ENCODE measurements at regions not wholly inside any gene's neighbourhood (a gene's known extent, or its start where the extent isn't known, plus 50 kb on each side); places are given as distances from the start of the nearest gene placed in this dataset.

DNA sequence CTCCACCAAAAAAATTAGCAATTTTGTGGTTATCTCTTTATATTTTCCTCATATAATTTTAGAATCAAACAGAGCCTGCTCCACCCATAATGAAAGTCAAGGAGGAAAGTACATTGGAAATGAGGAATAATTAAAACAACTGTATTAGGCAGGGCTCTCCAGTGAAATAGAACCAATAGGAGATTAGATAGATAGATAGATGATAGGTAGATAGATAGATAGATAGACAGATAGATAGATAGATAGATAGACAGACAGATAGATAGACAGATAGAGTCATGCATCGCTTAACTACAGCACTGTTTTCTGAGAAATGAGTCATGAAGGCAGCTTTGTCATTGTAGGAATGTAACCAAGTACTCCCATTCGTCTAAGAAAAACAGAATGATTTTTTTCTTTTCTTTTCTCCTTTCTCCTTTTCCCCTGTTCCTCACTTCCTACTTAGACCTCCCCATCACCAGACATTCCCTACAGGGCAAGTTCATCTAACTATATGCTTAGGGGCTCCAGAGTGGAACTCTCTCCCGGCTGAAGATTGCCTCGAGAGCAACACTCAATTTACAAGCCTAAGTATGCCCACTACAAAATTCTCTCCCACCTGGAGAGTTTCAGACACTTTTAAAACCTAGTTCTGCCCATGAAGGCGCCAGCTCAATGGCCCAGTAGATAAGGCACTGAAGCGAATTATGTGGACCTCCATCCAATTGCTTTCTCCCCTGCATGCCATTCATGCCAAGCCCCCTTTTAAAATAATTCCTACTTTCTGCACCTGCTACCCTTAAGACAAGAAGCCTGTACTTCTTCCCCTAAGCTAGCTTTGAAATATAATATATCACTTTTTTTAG is 53.3 kb upstream of the LIPC start:
- TF ChIP-seq POLR2A (IDR thresholded peaks at IDR 0.05) (no peak), CTCF (IDR thresholded peaks at IDR 0.05) (no peak), EP300 (IDR thresholded peaks at IDR 0.05) (no peak), POLR2AphosphoS5 (IDR thresholded peaks at IDR 0.05) (no peak)
